GM13977 (cell line): ENCODE measurements at regions not wholly inside any gene's neighbourhood (a gene's known extent, or its start where the extent isn't known, plus 50 kb on each side); places are given as distances from the start of the nearest gene placed in this dataset.

Experiments used
- DNase-seq: peaks from one replicate; pipeline ENCODE4 v3.0.0; 2012; ENCODE audit warnings: low spot score
- in situ Hi-C: fragments of 300-500 bp; cut with MboI; formaldehyde crosslinking; loops from one replicate; pipeline ENCODE4 v1.12.0; 2022; ENCODE audit warnings: low sequenced_read_pairs, low pct_unique_long_range_greater_than_20kb, mixed read lengths, inconsistent platforms; ENCODE audit not compliant: unreplicated experiment
- TF ChIP-seq, protein P1 (sequence below): IDR thresholded peaks from 2 replicates; pipeline ENCODE4 v1.5.1; 2012; ENCODE audit warnings: mild to moderate bottlenecking, control low read depth; ENCODE audit not compliant: insufficient read depth; ENCODE audit errors: extremely low read depth, missing control alignments

- in situ Hi-C loops = no loop called here
- TF ChIP-seq, protein P1, sequence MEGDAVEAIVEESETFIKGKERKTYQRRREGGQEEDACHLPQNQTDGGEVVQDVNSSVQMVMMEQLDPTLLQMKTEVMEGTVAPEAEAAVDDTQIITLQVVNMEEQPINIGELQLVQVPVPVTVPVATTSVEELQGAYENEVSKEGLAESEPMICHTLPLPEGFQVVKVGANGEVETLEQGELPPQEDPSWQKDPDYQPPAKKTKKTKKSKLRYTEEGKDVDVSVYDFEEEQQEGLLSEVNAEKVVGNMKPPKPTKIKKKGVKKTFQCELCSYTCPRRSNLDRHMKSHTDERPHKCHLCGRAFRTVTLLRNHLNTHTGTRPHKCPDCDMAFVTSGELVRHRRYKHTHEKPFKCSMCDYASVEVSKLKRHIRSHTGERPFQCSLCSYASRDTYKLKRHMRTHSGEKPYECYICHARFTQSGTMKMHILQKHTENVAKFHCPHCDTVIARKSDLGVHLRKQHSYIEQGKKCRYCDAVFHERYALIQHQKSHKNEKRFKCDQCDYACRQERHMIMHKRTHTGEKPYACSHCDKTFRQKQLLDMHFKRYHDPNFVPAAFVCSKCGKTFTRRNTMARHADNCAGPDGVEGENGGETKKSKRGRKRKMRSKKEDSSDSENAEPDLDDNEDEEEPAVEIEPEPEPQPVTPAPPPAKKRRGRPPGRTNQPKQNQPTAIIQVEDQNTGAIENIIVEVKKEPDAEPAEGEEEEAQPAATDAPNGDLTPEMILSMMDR = no peak
- DNase-seq = no peak
These were observed 204.8 kb upstream of the COX10 start for GRCh38 chr17:13864521-13864920.

- no peak for DNase-seq
- TF ChIP-seq, protein P1 = no peak
- in situ Hi-C loops = no loop called here
These were observed 203.7 kb upstream of the COX10 start for GRCh38 chr17:13865650-13866049.

DNA sequence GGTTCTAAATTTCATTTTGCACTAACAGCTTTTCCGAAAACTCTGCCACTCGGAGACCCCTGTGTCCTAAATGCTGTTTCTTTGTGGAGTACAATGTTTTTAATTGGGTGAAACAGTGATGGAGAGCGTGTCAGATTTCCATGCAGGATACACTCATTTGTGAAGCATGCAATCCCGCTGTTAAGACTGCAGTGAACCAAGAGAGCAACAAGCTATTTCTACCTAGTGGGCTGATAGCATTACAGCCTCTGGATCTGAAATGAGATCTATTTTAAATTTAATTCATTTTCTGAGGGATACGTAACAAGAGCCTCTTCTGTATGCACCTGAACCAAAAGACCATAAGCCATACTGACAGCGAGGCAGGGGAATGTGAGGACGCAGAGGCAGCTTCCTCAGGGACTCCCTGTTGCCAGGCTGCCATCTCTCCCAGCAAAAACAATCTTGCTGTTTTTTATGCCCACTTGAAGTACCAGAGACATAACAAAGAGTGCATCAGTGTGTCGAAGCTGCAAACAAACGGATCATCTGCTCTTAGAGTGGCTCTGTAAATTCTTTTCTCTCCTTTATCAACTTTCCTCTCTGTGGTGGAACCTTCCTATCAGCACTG lies 199.9 kb upstream of the COX10 start:
- in situ Hi-C loops = no loop called here
- DNase-seq = no peak
- TF ChIP-seq, protein P1 = no peak

- TF ChIP-seq, protein P1 = no peak
- in situ Hi-C loops = no loop called here
These were observed 198.0 kb upstream of the COX10 start for GRCh38 chr17:13871261-13871660.

GRCh38 chr17:13874134-13874533 lies 195.2 kb upstream of the COX10 start:
- TF ChIP-seq, protein P1 = no peak
- in situ Hi-C loops = no loop called here

More at GRCh38 chr17:13871261-13871660, 198.0 kb upstream of the COX10 start:
- no peak for DNase-seq

GRCh38 chr17:13874817-13875216 lies 194.5 kb upstream of the COX10 start:
- no peak for DNase-seq
- in situ Hi-C loops = no loop called here
- TF ChIP-seq, protein P1 = no peak

More at GRCh38 chr17:13874134-13874533, 195.2 kb upstream of the COX10 start:
- no peak for DNase-seq
